ENCODE measurements at regions not wholly inside any gene's neighbourhood (a gene's known extent, or its start where the extent isn't known, plus 50 kb on each side); places are given as distances from the start of the nearest gene placed in this dataset.
"Not testable (repeated sequence)": the region's sequence is repeated elsewhere in the genome, so short reads cannot be mapped to it uniquely, and the experiment has no call there.

- POLR2A ChIA-PET: no interaction called here
- no peaks in the 10 kb centered on the region for H3K9me3 ChIP-seq
- H3K4me2 ChIP-seq: no peak overlapping the region
- TF ChIP-seq EHMT2 (IDR thresholded peaks at IDR 0.05; ENCODE audit: low read depth) (no peak), MAFK (IDR thresholded peaks at IDR 0.05; ENCODE audit: partially characterized antibody) (peak; percentile 74)
- no peak overlapping the region for H3K27ac ChIP-seq
- ATAC-seq (no peak), DNase-seq (ENCODE audit: low read depth in 1 of 2, low spot score in 1 of 2) (no peak), FAIRE-seq (no peak)
- H3K4me1 ChIP-seq: no peaks in the 10 kb centered on the region
- 72% methylated on average over 3 of the region's 3 CpGs for WGBS (ENCODE audit: missing lambda C conversion rate)
- H3K4me3 ChIP-seq: no peak overlapping the region
- CTCF ChIA-PET: no interaction called here
Measured at GRCh38 chr1:189805735-189806134, 671.9 kb downstream of the BRINP3 start.

- FAIRE-seq; H3K4me1 ChIP-seq; DNase-seq (ENCODE audit: low read depth in 1 of 2, low spot score in 1 of 2); H3K4me3 ChIP-seq; H3K4me2 ChIP-seq; H3K27ac ChIP-seq; ATAC-seq; H3K9me3 ChIP-seq; POLR2A ChIA-PET: not testable (repeated sequence)
- WGBS (ENCODE audit: missing lambda C conversion rate): 96% methylated on average over 10 of the region's 10 CpGs
- CTCF ChIA-PET: interaction anchor here (0.7 kb wide), 1 partner anchor 761 kb away, joined by 3 read pairs; no protein-coding TSS in a partner anchor
Measured at GRCh38 chr1:189810639-189811038, 667.0 kb downstream of the BRINP3 start.

GRCh38 chr1:189811960-189812359 is 665.7 kb downstream of the BRINP3 start:
- Histone ChIP-seq H3K4me3 (no peak overlapping the region), H3K9me3 (no peaks in the 10 kb centered on the region), H3K4me1 (no peaks in the 10 kb centered on the region), H3K4me2 (no peak overlapping the region), H3K27ac (no peak overlapping the region)
- no peak for DNase-seq (ENCODE audit: low read depth in 1 of 2, low spot score in 1 of 2)
- no peak for ATAC-seq
- TF ChIP-seq RARB (CRISPR knock-in tag; IDR thresholded peaks at IDR 0.05) (no peak), KDM5A (IDR thresholded peaks at IDR 0.05) (no peak), ELK1 (IDR thresholded peaks at IDR 0.05; ENCODE audit: low read depth, low read length) (no peak), CHD2 (IDR thresholded peaks at IDR 0.05; ENCODE audit: low read length, partially characterized antibody) (no peak), BCL3 (IDR thresholded peaks at IDR 0.05) (no peak), PBX3 (IDR thresholded peaks at IDR 0.05) (no peak), BHLHE40 (IDR thresholded peaks at IDR 0.05; ENCODE audit: low read depth, low read length) (no peak), GATA3 (IDR thresholded peaks at IDR 0.05; ENCODE audit: borderline replicate concordance) (no peak)
- no peak for FAIRE-seq
- 26% methylated on average over 2 of the region's 2 CpGs for WGBS (ENCODE audit: missing lambda C conversion rate)
- ChIA-PET CTCF (no interaction called here), POLR2A (no interaction called here)

- Histone ChIP-seq H3K9me3 (no peaks in the 10 kb centered on the region), H3K4me1 (no peaks in the 10 kb centered on the region), H3K27ac (no peak overlapping the region), H3K4me3 (no peak overlapping the region), H3K4me2 (no peak overlapping the region)
- CTCF ChIA-PET: no interaction called here
- TF ChIP-seq SREBF2 (IDR thresholded peaks at IDR 0.05) (no peak), EP300 (IDR thresholded peaks at IDR 0.05) (no peak), HEYL (CRISPR knock-in tag; IDR thresholded peaks at IDR 0.05) (no peak), GATA3 (IDR thresholded peaks at IDR 0.05; ENCODE audit: borderline replicate concordance) (no peak), ZNF302 (CRISPR knock-in tag; IDR thresholded peaks at IDR 0.05) (no peak), HOXB5 (CRISPR knock-in tag; IDR thresholded peaks at IDR 0.05) (no peak), BCL3 (IDR thresholded peaks at IDR 0.05) (no peak), RARB (CRISPR knock-in tag; IDR thresholded peaks at IDR 0.05) (no peak), CBX2 (IDR thresholded peaks at IDR 0.05; ENCODE audit: borderline replicate concordance, low read depth) (no peak), BHLHE40 (IDR thresholded peaks at IDR 0.05; ENCODE audit: low read depth, low read length) (no peak), EHMT2 (IDR thresholded peaks at IDR 0.05; ENCODE audit: low read depth) (no peak), JUN (IDR thresholded peaks at IDR 0.05) (no peak), CTCF (IDR thresholded peaks at IDR 0.05) (no peak), KDM1A (IDR thresholded peaks at IDR 0.05; ENCODE audit: low read depth) (no peak), NPAS2 (CRISPR knock-in tag; IDR thresholded peaks at IDR 0.05; ENCODE audit: borderline replicate concordance) (no peak), EHF (CRISPR knock-in tag; IDR thresholded peaks at IDR 0.05) (no peak)
- WGBS (ENCODE audit: missing lambda C conversion rate): 77% methylated on average over 1 of the region's 1 CpG
- FAIRE-seq (no peak), DNase-seq (ENCODE audit: low read depth in 1 of 2, low spot score in 1 of 2) (no peak), ATAC-seq (no peak)
- POLR2A ChIA-PET: no interaction called here
Measured at GRCh38 chr1:189816558-189816957, 661.1 kb downstream of the BRINP3 start.

All from A549 (cell line).